ENCODE measurements at regions not wholly inside any gene's neighbourhood (a gene's known extent, or its start where the extent isn't known, plus 50 kb on each side); places are given as distances from the start of the nearest gene placed in this dataset.

GRCh38 chr15:79765081-79765480 lies 131.7 kb downstream of the MTHFS start:
- H3K27ac ChIP-seq: no peak overlapping the region
- no peak overlapping the region for H2AFZ ChIP-seq
- no peak overlapping the region for H3K4me3 ChIP-seq (ENCODE audit: low read depth, low read length)
- no peaks in the 10 kb centered on the region for H3K4me1 ChIP-seq
- H3K27me3 ChIP-seq (ENCODE audit: control insufficient read depth, insufficient read depth, low read length): no peaks in the 10 kb centered on the region
- no peaks in the 10 kb centered on the region for H3K36me3 ChIP-seq (ENCODE audit: control insufficient read depth, insufficient read depth, low read length)
- H3K4me2 ChIP-seq (ENCODE audit: low read length): no peak overlapping the region
- no peak for TF ChIP-seq CTCF (IDR thresholded peaks at IDR 0.05)
- no peak overlapping the region for H3K9ac ChIP-seq
- no peaks in the 10 kb centered on the region for H3K79me2 ChIP-seq
- no peaks in the 10 kb centered on the region for H3K9me3 ChIP-seq (ENCODE audit: control insufficient read depth, low read length)

GRCh38 chr15:79769069-79769481 lies 127.7 kb downstream of the MTHFS start:
- TF ChIP-seq CTCF (IDR thresholded peaks at IDR 0.05): no peak
- Histone ChIP-seq H3K4me2 (ENCODE audit: low read length) (no peak overlapping the region), H3K9ac (no peak overlapping the region), H3K27ac (no peak overlapping the region), H2AFZ (no peak overlapping the region), H3K4me3 (ENCODE audit: low read depth, low read length) (no peak overlapping the region), H3K4me1 (no peaks in the 10 kb centered on the region), H3K36me3 (ENCODE audit: control insufficient read depth, insufficient read depth, low read length) (no peaks in the 10 kb centered on the region), H3K79me2 (no peaks in the 10 kb centered on the region), H3K27me3 (ENCODE audit: control insufficient read depth, insufficient read depth, low read length) (no peaks in the 10 kb centered on the region), H3K9me3 (ENCODE audit: control insufficient read depth, low read length) (no peaks in the 10 kb centered on the region)

- Histone ChIP-seq H3K36me3 (ENCODE audit: control insufficient read depth, insufficient read depth, low read length) (no peaks in the 10 kb centered on the region), H3K27me3 (ENCODE audit: control insufficient read depth, insufficient read depth, low read length) (no peaks in the 10 kb centered on the region), H3K9ac (no peak overlapping the region), H3K9me3 (ENCODE audit: control insufficient read depth, low read length) (no peaks in the 10 kb centered on the region), H3K27ac (no peak overlapping the region), H2AFZ (no peak overlapping the region), H3K4me1 (no peaks in the 10 kb centered on the region), H3K4me2 (ENCODE audit: low read length) (no peak overlapping the region), H3K4me3 (ENCODE audit: low read depth, low read length) (no peak overlapping the region), H3K79me2 (no peaks in the 10 kb centered on the region)
- no peak for TF ChIP-seq CTCF (IDR thresholded peaks at IDR 0.05)
These were observed 126.7 kb downstream of the MTHFS start for GRCh38 chr15:79769933-79770759.

GRCh38 chr15:79773128-79773527 lies 123.7 kb downstream of the MTHFS start:
- TF ChIP-seq CTCF (IDR thresholded peaks at IDR 0.05): no peak
- no peaks in the 10 kb centered on the region for H3K27me3 ChIP-seq (ENCODE audit: control insufficient read depth, insufficient read depth, low read length)
- no peak overlapping the region for H3K27ac ChIP-seq

GRCh38 chr15:79775821-79776220 lies 121.0 kb downstream of the MTHFS start:
- no peak for TF ChIP-seq CTCF (IDR thresholded peaks at IDR 0.05)
- Histone ChIP-seq H2AFZ (no peak overlapping the region), H3K27me3 (ENCODE audit: control insufficient read depth, insufficient read depth, low read length) (no peaks in the 10 kb centered on the region), H3K4me3 (ENCODE audit: low read depth, low read length) (no peak overlapping the region), H3K36me3 (ENCODE audit: control insufficient read depth, insufficient read depth, low read length) (no peaks in the 10 kb centered on the region), H3K4me2 (ENCODE audit: low read length) (no peak overlapping the region), H3K27ac (no peak overlapping the region), H3K4me1 (no peaks in the 10 kb centered on the region), H3K79me2 (no peaks in the 10 kb centered on the region), H3K9me3 (ENCODE audit: control insufficient read depth, low read length) (no peaks in the 10 kb centered on the region), H3K9ac (no peak overlapping the region)

More at GRCh38 chr15:79773128-79773527, 123.7 kb downstream of the MTHFS start:
- Histone ChIP-seq H3K36me3 (ENCODE audit: control insufficient read depth, insufficient read depth, low read length) (no peaks in the 10 kb centered on the region), H3K79me2 (no peaks in the 10 kb centered on the region), H3K9me3 (ENCODE audit: control insufficient read depth, low read length) (no peaks in the 10 kb centered on the region), H3K9ac (no peak overlapping the region), H3K4me1 (no peaks in the 10 kb centered on the region), H3K4me3 (ENCODE audit: low read depth, low read length) (no peak overlapping the region), H3K4me2 (ENCODE audit: low read length) (no peak overlapping the region), H2AFZ (no peak overlapping the region)

Data from parathyroid adenoma (tissue), 2 donors.